Head of caudate nucleus (tissue), 42 donors: ENCODE measurements at regions not wholly inside any gene's neighbourhood (a gene's known extent, or its start where the extent isn't known, plus 50 kb on each side); places are given as distances from the start of the nearest gene placed in this dataset.

Source experiments
- DNase-seq, 42 donors: peaks; one replicate each; pipeline versions ENCODE4 v3.0.0 to v3.0.0-alpha.2; 2020 to 2021; ENCODE audit warnings: mixed read lengths in 7 of 42
- intact Hi-C: fragments of 100-400 bp; cut with DNase I; formaldehyde crosslinking; loops from one replicate; pipeline ENCODE4 v1.15.0; 2022

DNA sequence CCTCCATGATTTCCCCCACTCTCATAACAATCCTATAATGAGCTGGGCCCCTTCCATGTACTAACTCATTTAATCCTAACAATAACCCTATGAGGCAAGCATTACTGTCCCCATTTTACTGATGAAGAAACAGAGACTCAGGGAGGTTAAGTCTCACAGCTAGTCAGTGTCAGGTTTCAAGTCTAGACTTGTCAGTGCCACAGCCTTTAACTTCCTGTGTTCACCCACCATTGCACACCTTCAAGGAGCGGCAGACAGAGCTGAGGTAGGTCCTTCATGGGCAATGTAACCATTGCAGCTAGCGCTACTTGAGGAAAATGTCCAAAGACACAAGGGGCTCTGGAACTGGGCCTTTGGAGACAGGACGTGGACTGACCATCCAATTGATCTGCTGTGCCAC is 105.8 kb upstream of the CTNNB1 start:
- intact Hi-C loops: no loop called here
- no peak for DNase-seq

GRCh38 chr3:41094351-41094750 is 105.0 kb upstream of the CTNNB1 start:
- intact Hi-C loops: no loop called here
- no peak for DNase-seq

- intact Hi-C loops: no loop called here
- DNase-seq: no peak
These were observed 103.6 kb upstream of the CTNNB1 start for GRCh38 chr3:41095702-41096101.

DNA sequence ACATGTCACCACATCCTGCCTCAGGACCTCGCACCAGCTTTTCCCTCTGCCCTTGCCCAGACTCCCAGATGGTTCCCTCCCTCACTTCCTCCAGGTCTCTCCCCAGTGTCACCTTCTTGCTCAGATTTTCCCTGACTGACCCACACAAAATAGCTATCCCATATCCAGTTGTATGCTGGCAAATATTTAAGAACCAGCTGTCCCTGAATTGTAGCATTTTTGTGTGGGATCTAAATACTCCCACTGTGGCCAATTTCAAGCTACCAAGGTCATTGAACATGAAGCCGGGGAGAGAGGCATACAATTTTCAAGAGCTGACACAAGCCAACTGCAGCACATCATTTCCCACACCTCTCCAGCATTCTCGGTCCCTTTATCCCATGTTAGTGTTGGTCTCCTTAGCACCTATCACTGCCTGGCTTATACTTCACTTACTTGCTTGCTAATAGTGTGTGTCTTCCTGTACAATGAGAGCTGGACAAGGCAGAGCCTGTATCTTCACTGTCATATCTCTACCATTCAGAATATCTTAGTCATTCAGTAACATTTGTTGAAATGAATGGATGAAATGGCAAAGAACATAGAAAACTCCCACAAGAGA is 101.3 kb upstream of the CTNNB1 start:
- intact Hi-C loops: no loop called here

DNA sequence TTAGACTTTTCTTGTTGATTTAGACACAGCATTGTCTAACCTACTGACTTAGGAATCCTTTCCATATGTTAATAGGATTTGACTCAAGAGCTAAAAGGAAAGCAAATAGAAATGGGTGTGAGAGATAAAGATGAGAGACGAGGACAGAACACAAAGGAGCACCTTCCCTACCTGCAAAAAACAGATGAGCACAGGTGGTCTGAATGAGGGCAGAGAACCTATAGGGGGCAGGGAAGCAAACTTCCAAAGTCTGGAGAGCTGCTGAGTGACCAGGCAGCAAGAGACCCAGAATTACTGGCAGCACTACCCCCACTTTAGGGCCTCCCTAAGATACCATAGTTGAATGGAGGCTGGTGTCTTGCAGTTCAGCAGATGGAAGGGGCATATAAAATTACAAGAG is 98.1 kb upstream of the CTNNB1 start:
- intact Hi-C loops: no loop called here
- no peak for DNase-seq

More for the DNA sequence above, 101.3 kb upstream of the CTNNB1 start:
- DNase-seq: no peak

DNA sequence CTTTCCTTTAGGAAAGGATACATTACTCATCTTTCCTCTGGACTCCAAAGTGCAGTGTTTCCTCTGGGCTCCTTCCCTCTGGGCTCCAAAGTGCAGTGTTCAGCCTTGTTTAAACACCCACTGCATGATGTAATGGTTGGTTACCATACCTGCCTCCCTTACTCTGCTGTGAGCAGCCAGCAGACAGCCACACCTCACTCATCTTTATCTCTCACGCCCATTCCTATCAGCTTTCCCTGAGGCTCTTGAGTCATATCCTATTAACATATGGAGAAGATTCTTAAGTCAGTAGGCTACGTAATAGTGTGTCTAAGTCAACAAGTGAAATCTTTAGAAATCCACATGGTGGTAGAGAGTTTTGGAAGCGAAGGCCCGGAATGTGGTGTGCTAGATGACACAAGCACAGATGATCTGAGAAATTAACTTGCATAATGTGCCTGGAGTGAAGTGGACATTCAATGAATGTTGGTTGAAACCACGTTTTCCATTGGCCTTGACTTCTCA is 97.2 kb upstream of the CTNNB1 start:
- no peak for DNase-seq
- intact Hi-C loops: no loop called here

DNA sequence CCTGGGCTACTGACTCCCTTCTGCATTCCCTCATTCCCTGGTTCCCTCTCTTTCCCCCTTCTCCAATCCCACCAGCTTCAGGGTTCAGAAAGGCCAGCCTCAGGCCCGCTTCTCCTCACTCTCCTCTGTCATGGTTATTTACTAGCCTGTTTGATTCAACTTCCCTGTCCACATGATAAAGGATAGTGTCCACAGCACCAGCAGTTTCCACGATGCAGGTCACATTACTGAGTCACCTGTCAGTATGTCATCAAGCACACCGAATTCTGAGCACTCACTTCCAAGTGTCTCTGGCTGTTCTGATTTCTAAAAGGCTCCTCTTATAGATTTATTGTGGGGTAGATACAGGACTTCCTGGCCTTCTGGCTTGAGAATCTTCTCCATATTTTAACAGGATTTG is 96.6 kb upstream of the CTNNB1 start:
- intact Hi-C loops: no loop called here
- no peak for DNase-seq

DNA sequence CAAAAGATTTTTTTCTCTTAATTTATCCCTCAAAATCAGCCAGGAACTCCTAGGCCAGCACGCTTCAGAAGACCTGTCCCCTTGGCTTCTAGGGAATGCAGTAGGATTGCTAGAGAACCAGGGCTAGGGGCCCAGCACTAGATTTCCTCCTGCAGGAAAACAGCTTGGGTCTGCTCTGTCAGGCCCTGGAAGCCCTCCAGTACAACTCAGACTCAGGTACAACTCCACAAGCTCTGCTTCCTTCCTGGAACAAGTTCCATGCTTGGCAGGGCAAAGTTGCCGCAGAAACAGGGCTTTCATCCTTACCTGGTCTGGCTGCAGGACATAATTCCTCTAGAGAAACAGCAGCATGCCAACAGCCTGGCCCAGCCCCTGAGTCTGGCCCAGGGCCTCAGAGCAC is 96.1 kb upstream of the CTNNB1 start:
- intact Hi-C loops: no loop called here

GRCh38 chr3:41104147-41104546 is 95.2 kb upstream of the CTNNB1 start:
- no peak for DNase-seq
- intact Hi-C loops: no loop called here

More for the DNA sequence above, 96.1 kb upstream of the CTNNB1 start:
- no peak for DNase-seq

DNA sequence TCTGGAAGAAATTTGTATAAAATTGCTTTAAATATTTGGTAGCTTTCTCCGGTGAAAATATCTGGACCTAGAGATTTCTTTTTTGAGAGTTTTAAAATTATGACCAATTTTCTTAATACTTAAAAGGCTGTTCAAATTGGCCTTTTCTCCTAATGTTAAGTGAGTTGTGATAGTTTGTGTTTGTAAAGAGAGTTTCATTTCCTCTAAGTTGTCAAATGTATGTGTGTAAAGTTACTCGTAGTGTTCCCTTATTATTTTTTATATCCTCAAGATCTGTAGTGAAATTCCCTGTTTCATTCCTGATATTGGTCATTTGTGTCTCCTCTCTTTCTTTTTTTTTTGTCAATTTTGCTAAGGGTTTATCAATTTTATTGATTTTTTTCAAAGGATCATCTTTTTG is 92.6 kb upstream of the CTNNB1 start:
- intact Hi-C loops: no loop called here
- no peak for DNase-seq

- intact Hi-C loops: no loop called here
- DNase-seq: no peak
These were observed 88.3 kb upstream of the CTNNB1 start for GRCh38 chr3:41111011-41111410.

GRCh38 chr3:41112466-41112865 is 86.8 kb upstream of the CTNNB1 start:
- intact Hi-C loops: no loop called here
- no peak for DNase-seq

DNA sequence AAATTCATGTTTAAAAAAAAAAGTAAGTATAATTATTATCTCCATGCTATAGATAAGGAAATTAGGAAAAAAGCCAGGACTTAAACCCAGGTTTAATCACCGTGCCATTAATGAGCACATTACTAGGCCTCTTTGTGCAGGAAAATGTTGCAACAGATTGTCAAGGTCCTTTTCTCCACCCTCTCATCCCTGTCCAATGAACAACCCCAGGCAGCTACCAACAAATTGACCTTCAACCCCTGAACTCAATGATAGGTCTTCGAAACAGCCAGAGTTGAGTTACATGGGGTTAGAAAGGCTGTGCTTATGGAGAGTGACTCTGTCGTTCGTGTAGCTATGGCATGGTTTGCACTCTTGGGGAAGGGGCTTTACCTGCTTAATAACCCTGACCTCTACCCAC is 84.2 kb upstream of the CTNNB1 start:
- no peak for DNase-seq
- intact Hi-C loops: no loop called here

GRCh38 chr3:41116851-41117250 is 82.5 kb upstream of the CTNNB1 start:
- intact Hi-C loops: no loop called here
- DNase-seq: no peak

- DNase-seq: peak; percentile 45 to 87 (median 74)
- intact Hi-C loops: no loop called here
These were observed 81.9 kb upstream of the CTNNB1 start for GRCh38 chr3:41117398-41117870.

GRCh38 chr3:41118461-41119390 is 80.6 kb upstream of the CTNNB1 start:
- intact Hi-C loops: no loop called here

GRCh38 chr3:41120460-41120859 is 78.8 kb upstream of the CTNNB1 start:
- peak in 13 of 42 donors; percentile 11 to 47 (median 21) for DNase-seq
- intact Hi-C loops: no loop called here

More at GRCh38 chr3:41118461-41119390, 80.6 kb upstream of the CTNNB1 start:
- DNase-seq: no peak

DNA sequence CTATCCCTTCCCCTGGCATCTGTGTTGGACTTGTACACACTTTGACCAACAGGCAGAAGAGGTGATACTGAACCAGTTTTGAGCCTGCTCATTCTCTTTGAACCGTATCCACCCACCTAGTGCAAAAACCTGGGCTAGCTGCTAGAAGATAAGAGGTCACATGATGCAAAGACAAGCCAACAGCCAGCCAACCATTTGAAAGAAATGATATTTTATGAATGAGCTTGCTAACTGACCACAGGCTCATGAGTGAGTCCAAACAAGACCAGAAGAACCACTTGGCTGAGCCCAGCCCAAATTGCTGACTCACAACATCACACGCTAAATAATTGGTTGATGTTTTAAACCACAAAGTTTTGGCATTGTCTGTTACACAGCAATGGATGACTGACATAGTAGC is 74.0 kb upstream of the CTNNB1 start:
- peak in 1 of 42 donors; percentile 8 for DNase-seq
- intact Hi-C loops: no loop called here

- DNase-seq: peak in 1 of 42 donors; percentile 6
These were observed 72.8 kb upstream of the CTNNB1 start for GRCh38 chr3:41126472-41126871.

GRCh38 chr3:41126961-41127360 is 72.3 kb upstream of the CTNNB1 start:
- intact Hi-C loops: no loop called here
- peak in 1 of 42 donors; percentile 7 for DNase-seq

More at GRCh38 chr3:41126472-41126871, 72.8 kb upstream of the CTNNB1 start:
- intact Hi-C loops: no loop called here
